GM12878 (cell line): ENCODE measurements at regions not wholly inside any gene's neighbourhood (a gene's known extent, or its start where the extent isn't known, plus 50 kb on each side); places are given as distances from the start of the nearest gene placed in this dataset.

Experiments
- CHD1 ChIP-seq: IDR thresholded peaks from 2 replicates; pipeline ENCODE4 v1.6.1; 2012; ENCODE audit warnings: low read depth, low read length, improper control_type of control experiment
- CTCF ChIP-seq, 3 experiments: IDR thresholded peaks in 2 of 3; conservative IDR thresholded peaks in 1 of 3; 2 replicates each; pipeline ENCODE4 v1.5.1; 2011; ENCODE audit warnings: low read depth in 3 of 3, low read length in 3 of 3, mild to moderate bottlenecking in 3 of 3, control low read depth in 2 of 3, moderate library complexity in 2 of 3, inconsistent platforms in 1 of 3, mixed read lengths in 1 of 3; ENCODE audit not compliant: control insufficient read depth in 2 of 3, insufficient read depth in 1 of 3; ENCODE audit errors: extremely low read depth in 1 of 3
- EED ChIP-seq: sonication (generic); IDR thresholded peaks from 2 replicates; pipeline ENCODE4 v1.6.1; 2016; ENCODE audit warnings: antibody characterized with exemption, low read depth
- POLR2A ChIP-seq: IDR thresholded peaks from 2 replicates; pipeline ENCODE4 v1.6.1; 2011; ENCODE audit warnings: low read depth, mild to moderate bottlenecking, low read length
- SMC3 ChIP-seq: IDR thresholded peaks from 2 replicates; pipeline ENCODE4 v1.6.1; 2011; ENCODE audit warnings: low read length, improper control_type of control experiment, borderline replicate concordance

GRCh38 chr12:68514807-68515411, 95.8 kb upstream of the RAP1B start:
- TF ChIP-seq EED (no peak), CTCF (IDR thresholded peaks at IDR 0.05 in 2 of 3, conservative IDR thresholded peaks at IDR 0.05 in 1 of 3; ENCODE audit: control insufficient read depth in 2 of 3, extremely low read depth in 1 of 3, insufficient read depth in 1 of 3, low read depth in 3 of 3, low read length in 3 of 3) (no peak), CHD1 (no peak), SMC3 (no peak), POLR2A (no peak)
